LNCAP (cell line): ENCODE measurements at regions not wholly inside any gene's neighbourhood (a gene's known extent, or its start where the extent isn't known, plus 50 kb on each side); places are given as distances from the start of the nearest gene placed in this dataset.

Source experiments
- CTCF ChIP-seq: fragments of 450-650 bp; IDR thresholded peaks from 2 replicates; pipeline ENCODE4 v1.5.1; 2017; ENCODE audit warnings: mild to moderate bottlenecking

DNA sequence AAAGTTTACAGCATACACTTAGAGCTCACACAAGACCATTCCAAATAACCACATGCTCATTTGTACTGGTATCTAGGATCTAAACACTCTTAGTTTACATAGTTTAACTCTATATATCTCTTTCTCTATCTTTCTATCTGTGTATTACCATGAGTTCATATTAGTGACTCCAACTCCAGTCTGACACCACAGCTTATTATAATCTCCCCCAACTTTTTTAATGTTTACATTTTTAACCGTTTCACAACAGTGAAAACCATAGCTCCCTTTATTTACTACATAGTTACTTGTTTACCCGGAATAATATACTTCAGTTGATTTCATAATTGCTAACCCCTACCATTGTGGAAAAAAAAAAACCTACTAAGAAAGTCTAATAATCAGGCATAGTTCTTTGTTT, 362.4 kb upstream of the RGS17 start:
- TF ChIP-seq CTCF = no peak

DNA sequence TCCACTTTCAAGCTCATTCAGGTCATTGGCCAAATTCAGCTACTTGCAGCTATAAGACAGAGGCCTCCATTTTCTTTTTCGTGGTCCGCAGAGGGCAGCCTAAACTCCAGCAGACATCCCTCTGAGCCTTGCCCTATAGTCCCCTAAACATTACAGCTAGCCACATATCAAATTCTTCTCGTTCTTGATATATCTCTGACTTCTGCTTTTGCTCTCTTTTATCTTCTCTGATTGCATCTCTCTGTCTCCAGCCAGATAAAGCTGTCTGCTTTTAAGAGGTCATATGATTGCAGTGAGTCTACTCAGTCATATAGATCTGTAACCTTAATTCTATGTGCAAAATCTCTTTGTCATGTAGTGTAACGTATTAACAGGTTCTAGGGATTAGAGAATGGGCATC, 358.4 kb upstream of the RGS17 start:
- no peak for TF ChIP-seq CTCF

GRCh38 chr6:153488267-153488666, 357.2 kb upstream of the RGS17 start:
- TF ChIP-seq CTCF = no peak

GRCh38 chr6:153485072-153485471, 354.0 kb upstream of the RGS17 start:
- TF ChIP-seq CTCF = no peak

GRCh38 chr6:153484056-153484455, 353.0 kb upstream of the RGS17 start:
- TF ChIP-seq CTCF = no peak

- no peak for TF ChIP-seq CTCF
Measured at GRCh38 chr6:153476243-153476642, 345.2 kb upstream of the RGS17 start.

DNA sequence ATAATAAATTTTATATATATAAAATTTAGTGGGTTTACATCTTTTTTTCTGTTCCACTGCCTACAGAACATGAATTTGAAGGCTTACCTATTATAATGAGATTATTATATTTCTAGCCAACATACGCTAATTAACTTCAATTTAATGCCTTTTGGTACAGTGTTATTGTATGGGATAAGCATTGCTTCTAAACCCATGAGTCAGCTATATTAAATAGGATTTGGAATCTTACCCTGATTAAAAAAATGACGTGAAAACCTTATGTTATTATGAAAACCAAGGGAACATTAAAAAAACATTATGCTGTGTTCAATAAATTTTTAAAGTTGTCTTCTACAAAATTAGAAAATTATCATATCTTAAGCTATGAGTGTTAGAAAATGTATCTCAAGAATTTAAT, 334.0 kb upstream of the RGS17 start:
- no peak for TF ChIP-seq CTCF

DNA sequence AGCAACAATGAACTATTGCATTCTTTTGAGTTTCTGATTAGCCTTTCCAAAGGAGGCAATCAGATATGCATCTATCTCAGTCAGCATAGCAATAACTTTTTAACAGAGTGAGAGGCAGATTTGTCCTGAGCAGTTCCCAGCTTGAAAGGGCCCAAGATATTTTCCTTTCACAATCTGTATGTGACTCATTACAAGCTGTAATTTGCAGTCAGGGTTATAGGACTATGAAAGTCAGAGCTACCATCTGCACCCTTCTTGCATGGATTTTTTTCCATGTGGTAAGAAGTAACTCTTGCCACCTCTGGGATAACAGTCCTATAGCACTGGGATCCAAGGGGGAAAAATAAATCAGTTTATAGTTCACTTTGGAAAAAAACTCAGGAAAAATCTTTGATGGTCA, 318.2 kb upstream of the RGS17 start:
- no peak for TF ChIP-seq CTCF
